ENCODE measurements at regions not wholly inside any gene's neighbourhood (a gene's known extent, or its start where the extent isn't known, plus 50 kb on each side); places are given as distances from the start of the nearest gene placed in this dataset.

- POLR2A ChIA-PET: no interaction called here
- H3K4me3 ChIP-seq (ENCODE audit: low read depth, low read length): no peak overlapping the region
- CTCF ChIA-PET: no interaction called here
Measured at GRCh38 chr2:51921076-51921475, 889.1 kb upstream of the NRXN1 start.

GRCh38 chr2:51920509-51920908 is 888.6 kb upstream of the NRXN1 start:
- H3K4me1 ChIP-seq (ENCODE audit: control insufficient read depth, insufficient read depth, low read length): no peaks in the 10 kb centered on the region
- no peaks in the 10 kb centered on the region for H3K36me3 ChIP-seq (ENCODE audit: control insufficient read depth in 2 of 2, insufficient read depth in 1 of 2, low read length in 2 of 2)
- ChIA-PET CTCF (no interaction called here), POLR2A (no interaction called here)
- no peaks in the 10 kb centered on the region for H3K9me3 ChIP-seq (ENCODE audit: control insufficient read depth, insufficient read depth, low read depth, low read length)
- no peak for TF ChIP-seq KLF9 (tag by site-specific recombination; IDR thresholded peaks at IDR 0.05; ENCODE audit: low read depth)
- TF ChIP-seq, protein P1, sequence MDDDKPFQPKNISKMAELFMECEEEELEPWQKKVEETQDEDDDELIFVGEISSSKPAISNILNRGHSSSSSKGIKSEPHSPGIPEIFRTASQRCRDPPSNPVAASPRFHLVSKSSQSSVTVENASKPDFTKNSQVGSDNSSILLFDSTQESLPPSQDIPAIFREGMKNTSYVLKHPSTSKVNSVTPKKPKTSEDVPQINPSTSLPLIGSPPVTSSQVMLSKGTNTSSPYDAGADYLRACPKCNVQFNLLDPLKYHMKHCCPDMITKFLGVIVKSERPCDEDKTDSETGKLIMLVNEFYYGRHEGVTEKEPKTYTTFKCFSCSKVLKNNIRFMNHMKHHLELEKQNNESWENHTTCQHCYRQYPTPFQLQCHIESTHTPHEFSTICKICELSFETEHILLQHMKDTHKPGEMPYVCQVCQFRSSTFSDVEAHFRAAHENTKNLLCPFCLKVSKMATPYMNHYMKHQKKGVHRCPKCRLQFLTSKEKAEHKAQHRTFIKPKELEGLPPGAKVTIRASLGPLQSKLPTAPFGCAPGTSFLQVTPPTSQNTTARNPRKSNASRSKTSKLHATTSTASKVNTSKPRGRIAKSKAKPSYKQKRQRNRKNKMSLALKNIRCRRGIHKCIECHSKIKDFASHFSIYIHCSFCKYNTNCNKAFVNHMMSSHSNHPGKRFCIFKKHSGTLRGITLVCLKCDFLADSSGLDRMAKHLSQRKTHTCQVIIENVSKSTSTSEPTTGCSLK (tag by site-specific recombination; IDR thresholded peaks at IDR 0.05): no peak
- no peak for TF ChIP-seq ZFP69B (tag by site-specific recombination; IDR thresholded peaks at IDR 0.05)
- TF ChIP-seq, protein P2, sequence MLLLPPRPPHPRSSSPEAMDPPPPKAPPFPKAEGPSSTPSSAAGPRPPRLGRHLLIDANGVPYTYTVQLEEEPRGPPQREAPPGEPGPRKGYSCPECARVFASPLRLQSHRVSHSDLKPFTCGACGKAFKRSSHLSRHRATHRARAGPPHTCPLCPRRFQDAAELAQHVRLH (tag by site-specific recombination; IDR thresholded peaks at IDR 0.05): no peak
- TF ChIP-seq ZEB2 (tag by site-specific recombination; IDR thresholded peaks at IDR 0.05): no peak
- TF ChIP-seq ZNF211 (tag by site-specific recombination; IDR thresholded peaks at IDR 0.05; ENCODE audit: low read depth): no peak
- no peak for TF ChIP-seq ZNF366 (tag by site-specific recombination; conservative IDR thresholded peaks at IDR 0.05)
- no peak overlapping the region for H3K27ac ChIP-seq (ENCODE audit: extremely low read depth, low read depth, low read length)
- H3K4me3 ChIP-seq (ENCODE audit: low read depth, low read length): no peak overlapping the region

More at GRCh38 chr2:51921076-51921475, 889.1 kb upstream of the NRXN1 start:
- no peaks in the 10 kb centered on the region for H3K9me3 ChIP-seq (ENCODE audit: control insufficient read depth, insufficient read depth, low read depth, low read length)
- H3K36me3 ChIP-seq (ENCODE audit: control insufficient read depth in 2 of 2, insufficient read depth in 1 of 2, low read length in 2 of 2): no peaks in the 10 kb centered on the region
- no peaks in the 10 kb centered on the region for H3K4me1 ChIP-seq (ENCODE audit: control insufficient read depth, insufficient read depth, low read length)
- H3K27ac ChIP-seq (ENCODE audit: extremely low read depth, low read depth, low read length): no peak overlapping the region
- TF ChIP-seq BCL6B (tag by site-specific recombination; IDR thresholded peaks at IDR 0.05): no peak
- no peak for TF ChIP-seq ZIC2 (tag by site-specific recombination; IDR thresholded peaks at IDR 0.05)
- TF ChIP-seq TSHZ1 (tag by site-specific recombination; IDR thresholded peaks at IDR 0.05; ENCODE audit: borderline replicate concordance): no peak
- no peak for TF ChIP-seq ZNF341 (tag by site-specific recombination; IDR thresholded peaks at IDR 0.05; ENCODE audit: low read depth)
- no peak for TF ChIP-seq ZNF747 (tag by site-specific recombination; IDR thresholded peaks at IDR 0.05)
- TF ChIP-seq ZNF48 (tag by site-specific recombination; IDR thresholded peaks at IDR 0.05): no peak
- no peak for TF ChIP-seq ZNF266 (tag by site-specific recombination; IDR thresholded peaks at IDR 0.05; ENCODE audit: low read depth)
- no peak for TF ChIP-seq ZNF214 (tag by site-specific recombination; IDR thresholded peaks at IDR 0.05; ENCODE audit: borderline replicate concordance)
- no peak for TF ChIP-seq ZNF610 (tag by site-specific recombination; IDR thresholded peaks at IDR 0.05; ENCODE audit: borderline replicate concordance)
- no peak for TF ChIP-seq ZNF791 (tag by site-specific recombination; IDR thresholded peaks at IDR 0.05)
- TF ChIP-seq ZSCAN16 (tag by site-specific recombination; IDR thresholded peaks at IDR 0.05): no peak
